ENCODE measurements at regions not wholly inside any gene's neighbourhood (a gene's known extent, or its start where the extent isn't known, plus 50 kb on each side); places are given as distances from the start of the nearest gene placed in this dataset.

DNA sequence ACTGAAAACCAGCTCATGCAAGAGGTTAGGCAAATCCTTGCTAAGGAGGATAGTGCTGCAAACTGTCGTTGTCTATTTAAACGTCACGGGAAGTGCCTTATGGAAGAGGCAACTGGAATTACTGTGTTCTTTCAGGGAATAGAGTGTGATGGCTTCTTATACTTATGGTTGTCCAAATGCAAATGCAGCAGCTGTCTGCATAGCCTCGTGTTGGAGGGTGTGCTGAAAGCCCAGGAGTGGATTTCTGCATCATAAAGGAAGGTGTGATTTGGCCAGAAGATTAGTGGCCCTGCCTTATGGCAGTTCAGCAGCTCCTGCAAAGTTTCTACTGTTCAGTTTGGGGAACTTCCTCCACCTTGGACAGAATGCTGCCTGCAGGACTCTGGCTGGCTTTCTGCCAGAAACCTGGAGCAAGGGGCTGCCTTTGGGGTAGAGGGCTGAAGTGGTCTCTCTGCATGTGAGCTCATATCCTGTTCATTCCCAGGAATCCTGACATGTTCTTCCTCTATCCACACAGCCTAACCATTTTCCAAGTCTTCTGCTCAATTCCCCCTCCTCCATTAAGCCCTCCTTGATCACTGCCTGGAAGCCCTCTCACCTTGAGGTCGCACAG is 321.2 kb upstream of the CXCR4 start:
- H4K20me1 ChIP-seq (ENCODE audit: control insufficient read depth, extremely low read depth, insufficient read depth, low read length): no peaks in the 10 kb centered on the region
- H3K36me3 ChIP-seq (ENCODE audit: control insufficient read depth in 2 of 2, extremely low read depth in 1 of 2, insufficient read depth in 2 of 2, low read length in 2 of 2): no peaks in the 10 kb centered on the region
- FAIRE-seq (no peak), DNase-seq (ENCODE audit: low read depth, low spot score) (no peak)
- no peak overlapping the region for H3K4me2 ChIP-seq (ENCODE audit: control insufficient read depth, extremely low read depth, insufficient read depth, low read depth, low read length)
- H3K4me3 ChIP-seq (ENCODE audit: control insufficient read depth in 2 of 3, extremely low read depth in 1 of 3, insufficient read depth in 2 of 3, low read depth in 1 of 3, low read length in 3 of 3): no peak overlapping the region
- H2AFZ ChIP-seq (ENCODE audit: control insufficient read depth, low read length): no peak overlapping the region
- no peaks in the 10 kb centered on the region for H3K27me3 ChIP-seq (ENCODE audit: control insufficient read depth, extremely low read depth, insufficient read depth, low read length)
- H3K27ac ChIP-seq (ENCODE audit: control insufficient read depth, insufficient read depth, low read length): no peak overlapping the region
- H3K9me3 ChIP-seq (ENCODE audit: control insufficient read depth, low read depth, low read length): no peaks in the 10 kb centered on the region
- no peak overlapping the region for H3K9ac ChIP-seq (ENCODE audit: control insufficient read depth, extremely low read depth, insufficient read depth, low read length)
- dilution Hi-C loops (cut with MboI; ENCODE audit: extremely low pct_ligation_motif_present, low sequenced_read_pairs): no loop called here
- TF ChIP-seq, protein P1, sequence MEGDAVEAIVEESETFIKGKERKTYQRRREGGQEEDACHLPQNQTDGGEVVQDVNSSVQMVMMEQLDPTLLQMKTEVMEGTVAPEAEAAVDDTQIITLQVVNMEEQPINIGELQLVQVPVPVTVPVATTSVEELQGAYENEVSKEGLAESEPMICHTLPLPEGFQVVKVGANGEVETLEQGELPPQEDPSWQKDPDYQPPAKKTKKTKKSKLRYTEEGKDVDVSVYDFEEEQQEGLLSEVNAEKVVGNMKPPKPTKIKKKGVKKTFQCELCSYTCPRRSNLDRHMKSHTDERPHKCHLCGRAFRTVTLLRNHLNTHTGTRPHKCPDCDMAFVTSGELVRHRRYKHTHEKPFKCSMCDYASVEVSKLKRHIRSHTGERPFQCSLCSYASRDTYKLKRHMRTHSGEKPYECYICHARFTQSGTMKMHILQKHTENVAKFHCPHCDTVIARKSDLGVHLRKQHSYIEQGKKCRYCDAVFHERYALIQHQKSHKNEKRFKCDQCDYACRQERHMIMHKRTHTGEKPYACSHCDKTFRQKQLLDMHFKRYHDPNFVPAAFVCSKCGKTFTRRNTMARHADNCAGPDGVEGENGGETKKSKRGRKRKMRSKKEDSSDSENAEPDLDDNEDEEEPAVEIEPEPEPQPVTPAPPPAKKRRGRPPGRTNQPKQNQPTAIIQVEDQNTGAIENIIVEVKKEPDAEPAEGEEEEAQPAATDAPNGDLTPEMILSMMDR (optimal IDR thresholded peaks at IDR 0.05 in 1 of 3, IDR thresholded peaks at IDR 0.05 in 1 of 3, conservative IDR thresholded peaks at IDR 0.05 in 1 of 3; ENCODE audit: extremely low read depth in 1 of 3, insufficient read depth in 2 of 3, low read length in 3 of 3): no peak
- no peak for TF ChIP-seq EZH2 (IDR thresholded peaks at IDR 0.05; ENCODE audit: low read length)
- H3K79me2 ChIP-seq (ENCODE audit: control insufficient read depth, insufficient read depth, low read length): no peaks in the 10 kb centered on the region
- no peaks in the 10 kb centered on the region for H3K9me1 ChIP-seq (ENCODE audit: control insufficient read depth, extremely low read depth, insufficient read depth, low read length)
- no peaks in the 10 kb centered on the region for H3K4me1 ChIP-seq (ENCODE audit: control insufficient read depth, extremely low read depth, insufficient read depth, low read length)

DNA sequence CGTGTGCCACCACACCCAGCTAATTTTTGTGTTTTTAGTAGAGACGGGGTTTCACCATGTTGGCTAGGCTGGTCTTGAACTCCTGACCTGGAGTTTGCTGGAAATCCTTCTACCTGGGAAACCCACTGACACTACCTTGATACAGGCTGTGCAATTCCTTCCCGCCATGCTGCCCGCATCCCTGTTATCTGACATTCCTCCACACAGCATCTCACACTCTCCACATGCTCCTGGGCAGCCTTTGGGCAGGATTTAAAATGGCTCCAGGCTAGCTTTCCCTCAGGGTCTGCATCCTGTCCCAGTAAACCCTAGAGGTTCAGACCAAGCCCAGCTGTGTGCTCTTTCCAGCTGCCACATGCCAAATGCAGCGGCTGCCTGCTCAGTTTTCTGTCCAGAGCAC is 319.5 kb upstream of the CXCR4 start:
- no peak overlapping the region for H2AFZ ChIP-seq (ENCODE audit: control insufficient read depth, low read length)
- H3K79me2 ChIP-seq (ENCODE audit: control insufficient read depth, insufficient read depth, low read length): no peaks in the 10 kb centered on the region
- H3K4me2 ChIP-seq (ENCODE audit: control insufficient read depth, extremely low read depth, insufficient read depth, low read depth, low read length): no peak overlapping the region
- H3K9me3 ChIP-seq (ENCODE audit: control insufficient read depth, low read depth, low read length): no peaks in the 10 kb centered on the region
- DNase-seq (ENCODE audit: low read depth, low spot score) (no peak), FAIRE-seq (no peak)
- no peaks in the 10 kb centered on the region for H3K27me3 ChIP-seq (ENCODE audit: control insufficient read depth, extremely low read depth, insufficient read depth, low read length)
- H3K27ac ChIP-seq (ENCODE audit: control insufficient read depth, insufficient read depth, low read length): no peak overlapping the region
- TF ChIP-seq, protein P1 (optimal IDR thresholded peaks at IDR 0.05 in 1 of 3, IDR thresholded peaks at IDR 0.05 in 1 of 3, conservative IDR thresholded peaks at IDR 0.05 in 1 of 3; ENCODE audit: extremely low read depth in 1 of 3, insufficient read depth in 2 of 3, low read length in 3 of 3): no peak
- no peak for TF ChIP-seq EZH2 (IDR thresholded peaks at IDR 0.05; ENCODE audit: low read length)
- H3K4me3 ChIP-seq (ENCODE audit: control insufficient read depth in 2 of 3, extremely low read depth in 1 of 3, insufficient read depth in 2 of 3, low read depth in 1 of 3, low read length in 3 of 3): no peak overlapping the region
- H3K36me3 ChIP-seq (ENCODE audit: control insufficient read depth in 2 of 2, extremely low read depth in 1 of 2, insufficient read depth in 2 of 2, low read length in 2 of 2): no peaks in the 10 kb centered on the region
- dilution Hi-C loops (cut with MboI; ENCODE audit: extremely low pct_ligation_motif_present, low sequenced_read_pairs): no loop called here
- no peaks in the 10 kb centered on the region for H3K9me1 ChIP-seq (ENCODE audit: control insufficient read depth, extremely low read depth, insufficient read depth, low read length)
- H3K4me1 ChIP-seq (ENCODE audit: control insufficient read depth, extremely low read depth, insufficient read depth, low read length): no peaks in the 10 kb centered on the region
- no peak overlapping the region for H3K9ac ChIP-seq (ENCODE audit: control insufficient read depth, extremely low read depth, insufficient read depth, low read length)
- no peaks in the 10 kb centered on the region for H4K20me1 ChIP-seq (ENCODE audit: control insufficient read depth, extremely low read depth, insufficient read depth, low read length)

Measured in keratinocyte (primary cell).